A549 (cell line): ENCODE measurements at regions not wholly inside any gene's neighbourhood (a gene's known extent, or its start where the extent isn't known, plus 50 kb on each side); places are given as distances from the start of the nearest gene placed in this dataset.

ENCODE experiments used
- CBX2 ChIP-seq: fragments of 200-600 bp; sonication (generic); IDR thresholded peaks from 2 replicates; pipeline ENCODE4 v1.6.1; 2016; ENCODE audit warnings: low read depth, mild to moderate bottlenecking, borderline replicate concordance
- POLR2A ChIP-seq: IDR thresholded peaks from 2 replicates; pipeline ENCODE4 v1.6.1; 2012; ENCODE audit warnings: mild to moderate bottlenecking, low read length
- RFX5 ChIP-seq: fragments of 450-650 bp; IDR thresholded peaks from 2 replicates; pipeline ENCODE4 v1.7.1; 2014; ENCODE audit warnings: antibody characterized with exemption, mild to moderate bottlenecking, moderate library complexity
- TF ChIP-seq, protein P1 (sequence below): fragments of >200 bp; sonication (Bioruptor Twin); formaldehyde crosslinking; IDR thresholded peaks from 3 replicates; pipeline ENCODE4 v1.5.1; 2016

GRCh38 chr4:43782391-43782790 is 666.2 kb downstream of the KCTD8 start:
- TF ChIP-seq, protein P1, sequence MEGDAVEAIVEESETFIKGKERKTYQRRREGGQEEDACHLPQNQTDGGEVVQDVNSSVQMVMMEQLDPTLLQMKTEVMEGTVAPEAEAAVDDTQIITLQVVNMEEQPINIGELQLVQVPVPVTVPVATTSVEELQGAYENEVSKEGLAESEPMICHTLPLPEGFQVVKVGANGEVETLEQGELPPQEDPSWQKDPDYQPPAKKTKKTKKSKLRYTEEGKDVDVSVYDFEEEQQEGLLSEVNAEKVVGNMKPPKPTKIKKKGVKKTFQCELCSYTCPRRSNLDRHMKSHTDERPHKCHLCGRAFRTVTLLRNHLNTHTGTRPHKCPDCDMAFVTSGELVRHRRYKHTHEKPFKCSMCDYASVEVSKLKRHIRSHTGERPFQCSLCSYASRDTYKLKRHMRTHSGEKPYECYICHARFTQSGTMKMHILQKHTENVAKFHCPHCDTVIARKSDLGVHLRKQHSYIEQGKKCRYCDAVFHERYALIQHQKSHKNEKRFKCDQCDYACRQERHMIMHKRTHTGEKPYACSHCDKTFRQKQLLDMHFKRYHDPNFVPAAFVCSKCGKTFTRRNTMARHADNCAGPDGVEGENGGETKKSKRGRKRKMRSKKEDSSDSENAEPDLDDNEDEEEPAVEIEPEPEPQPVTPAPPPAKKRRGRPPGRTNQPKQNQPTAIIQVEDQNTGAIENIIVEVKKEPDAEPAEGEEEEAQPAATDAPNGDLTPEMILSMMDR = no peak
- no peak for TF ChIP-seq RFX5
- no peak for TF ChIP-seq CBX2
- no peak for TF ChIP-seq POLR2A
